H9 (cell line): ENCODE measurements at regions not wholly inside any gene's neighbourhood (a gene's known extent, or its start where the extent isn't known, plus 50 kb on each side); places are given as distances from the start of the nearest gene placed in this dataset.

ENCODE experiments used
- DNase-seq: peaks from one replicate; pipeline ENCODE4 v3.0.0-alpha.2; 2017
- H2AFZ ChIP-seq: one replicate; pipeline ENCODE4 v1.6.1; 2013; ENCODE audit warnings: mild to moderate bottlenecking, low read length, control low read depth, moderate library complexity
- H2AK5ac ChIP-seq: 2 replicates; pipeline ENCODE4 v1.6.1; 2013; ENCODE audit warnings: low read length, control low read depth, mixed read lengths; ENCODE audit not compliant: insufficient read length
- H2BK120ac ChIP-seq: one replicate; pipeline ENCODE4 v1.6.1; 2013; ENCODE audit warnings: low read depth, mild to moderate bottlenecking, low read length, control low read depth, inconsistent platforms; ENCODE audit not compliant: poor library complexity, severe bottlenecking
- H2BK12ac ChIP-seq: 2 replicates; pipeline ENCODE4 v1.6.1; 2013; ENCODE audit warnings: low read length, control low read depth, mixed read lengths, low read depth; ENCODE audit not compliant: insufficient read length
- H2BK15ac ChIP-seq: 2 replicates; pipeline ENCODE4 v1.6.1; 2013; ENCODE audit warnings: low read depth, low read length, control low read depth
- H2BK20ac ChIP-seq: one replicate; pipeline ENCODE4 v1.6.1; 2013; ENCODE audit warnings: low read depth, mild to moderate bottlenecking, low read length, control low read depth, inconsistent platforms; ENCODE audit not compliant: poor library complexity, severe bottlenecking
- H2BK5ac ChIP-seq: 2 replicates; pipeline ENCODE4 v1.6.1; 2013; ENCODE audit warnings: low read length, control low read depth, mixed read lengths; ENCODE audit not compliant: insufficient read length
- H3K14ac ChIP-seq: 2 replicates; pipeline ENCODE4 v1.6.1; 2013; ENCODE audit warnings: low read length, control low read depth; ENCODE audit not compliant: insufficient read depth
- H3K18ac ChIP-seq: 2 replicates; pipeline ENCODE4 v1.6.1; 2013; ENCODE audit warnings: low read depth, mild to moderate bottlenecking, mixed read lengths, low read length, control low read depth; ENCODE audit not compliant: insufficient read length
- H3K23ac ChIP-seq: 2 replicates; pipeline ENCODE4 v1.6.1; 2013; ENCODE audit warnings: low read length, control low read depth, mixed read lengths, low read depth; ENCODE audit not compliant: insufficient read length
- H3K23me2 ChIP-seq: 2 replicates; pipeline ENCODE4 v1.6.1; 2013; ENCODE audit warnings: low read depth, mild to moderate bottlenecking, mixed read lengths, low read length, control low read depth; ENCODE audit not compliant: insufficient read length, poor library complexity, severe bottlenecking
- H3K27ac ChIP-seq: 2 replicates; pipeline ENCODE4 v1.5.1; 2013; ENCODE audit warnings: low read length, control low read depth, mixed read lengths, low read depth; ENCODE audit not compliant: insufficient read length
- H3K27me3 ChIP-seq: 2 replicates; pipeline ENCODE4 v1.6.1; 2013; ENCODE audit warnings: low read length, control low read depth, inconsistent platforms; ENCODE audit not compliant: insufficient read depth
- H3K4ac ChIP-seq: 2 replicates; pipeline ENCODE4 v1.6.1; 2013; ENCODE audit warnings: low read depth, mild to moderate bottlenecking, control low read depth, inconsistent platforms, low read length, moderate library complexity
- H3K4me1 ChIP-seq: 2 replicates; pipeline ENCODE4 v1.6.1; 2013; ENCODE audit warnings: low read length, control low read depth, inconsistent platforms; ENCODE audit not compliant: insufficient read depth
- H3K4me2 ChIP-seq: 2 replicates; pipeline ENCODE4 v1.6.1; 2013; ENCODE audit warnings: low read length, control low read depth, mixed read lengths; ENCODE audit not compliant: insufficient read length, insufficient read depth
- H3K56ac ChIP-seq: 2 replicates; pipeline ENCODE4 v1.6.1; 2013; ENCODE audit warnings: low read depth, mild to moderate bottlenecking, mixed read lengths, low read length, control low read depth; ENCODE audit not compliant: insufficient read length
- H3K79me1 ChIP-seq: 2 replicates; pipeline ENCODE4 v1.6.1; 2013; ENCODE audit warnings: low read depth, mild to moderate bottlenecking, moderate library complexity, low read length, control low read depth, inconsistent platforms; ENCODE audit not compliant: insufficient read depth, poor library complexity, severe bottlenecking
- H3K79me2 ChIP-seq: 2 replicates; pipeline ENCODE4 v1.6.1; 2013; ENCODE audit warnings: low read length, control low read depth, inconsistent platforms; ENCODE audit not compliant: insufficient read depth
- H3K9ac ChIP-seq: 2 replicates; pipeline ENCODE4 v1.6.1; 2013; ENCODE audit warnings: low read length, control low read depth, mixed read lengths; ENCODE audit not compliant: insufficient read length; ENCODE audit errors: extremely low read depth
- H3K9me3 ChIP-seq: one replicate; pipeline ENCODE4 v1.6.1; 2013; ENCODE audit warnings: low read depth, low read length, inconsistent platforms; ENCODE audit not compliant: control insufficient read depth
- H3T11ph ChIP-seq: one replicate; pipeline ENCODE4 v1.6.1; 2013; ENCODE audit warnings: mild to moderate bottlenecking, low read length, control low read depth, inconsistent platforms
- H4K20me1 ChIP-seq: one replicate; pipeline ENCODE4 v1.6.1; 2013; ENCODE audit not compliant: control insufficient read depth, insufficient read length, insufficient read depth
- H4K5ac ChIP-seq: 2 replicates; pipeline ENCODE4 v1.6.1; 2013; ENCODE audit warnings: low read depth, mild to moderate bottlenecking, mixed read lengths, low read length, control low read depth; ENCODE audit not compliant: insufficient read length
- H4K8ac ChIP-seq: replicated peaks from 2 replicates; pipeline ENCODE4 v1.6.1; 2013; ENCODE audit warnings: low read length, control low read depth, mixed read lengths, low read depth; ENCODE audit not compliant: insufficient read length
- H4K91ac ChIP-seq: 2 replicates; pipeline ENCODE4 v1.6.1; 2013; ENCODE audit warnings: low read depth, mild to moderate bottlenecking, moderate library complexity, mixed read lengths, low read length, control low read depth; ENCODE audit not compliant: insufficient read length
- H3K27ac Mint-ChIP-seq, 3 experiments: 2 replicates in 2 of 3; 3 replicates in 1 of 3; pipeline ENCODE4 v1.8.0; 2020 to 2021; ENCODE audit warnings: mixed read lengths in 3 of 3, mild to moderate bottlenecking in 1 of 3, moderate library complexity in 1 of 3
- H3K27me3 Mint-ChIP-seq: 2 replicates; pipeline ENCODE4 v1.8.0; 2021; ENCODE audit warnings: low read depth, mild to moderate bottlenecking, moderate library complexity, mixed read lengths
- H3K36me3 Mint-ChIP-seq, 3 experiments: 2 replicates in 2 of 3; 3 replicates in 1 of 3; pipeline ENCODE4 v1.8.0; 2020 to 2021; ENCODE audit warnings: low read depth in 3 of 3, mixed read lengths in 3 of 3; ENCODE audit not compliant: insufficient read depth in 1 of 3
- H3K4me1 Mint-ChIP-seq, 2 experiments: 2 replicates each; pipeline ENCODE4 v1.8.0; 2020; ENCODE audit warnings: mixed read lengths in 2 of 2
- H3K4me3 Mint-ChIP-seq, 2 experiments: 2 replicates in 1 of 2; 3 replicates in 1 of 2; pipeline ENCODE4 v1.8.0; 2020 to 2021; ENCODE audit warnings: mild to moderate bottlenecking in 2 of 2, mixed read lengths in 2 of 2, moderate library complexity in 1 of 2
- H3K9me3 Mint-ChIP-seq, 2 experiments: 2 replicates in 1 of 2; 3 replicates in 1 of 2; pipeline ENCODE4 v1.8.0; 2020; ENCODE audit warnings: mild to moderate bottlenecking in 2 of 2, mixed read lengths in 2 of 2, moderate library complexity in 1 of 2
- TF ChIP-seq, protein P1 (sequence below): fragments of 200-600 bp; sonication (generic); conservative IDR thresholded peaks from 3 replicates; pipeline ENCODE4 v1.8.0; 2021; ENCODE audit warnings: antibody characterized with exemption, mild to moderate bottlenecking

DNA sequence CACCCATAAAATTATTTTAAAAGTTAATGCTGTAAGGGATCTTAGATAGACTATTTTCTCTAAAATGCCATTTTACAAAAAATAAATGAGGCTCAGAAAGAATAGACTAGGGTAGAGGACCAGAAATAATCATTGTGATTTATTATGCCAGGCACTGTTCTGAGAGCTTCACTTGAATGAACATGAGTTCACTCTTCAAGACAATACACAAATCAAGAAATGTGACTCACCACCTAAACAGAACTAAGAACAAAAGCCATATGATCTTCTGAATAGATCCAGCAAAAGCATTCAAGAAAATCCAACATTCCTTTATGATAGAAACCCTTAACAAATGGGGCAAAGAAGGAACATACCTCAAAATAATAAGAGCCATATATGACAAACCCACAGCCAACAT lies 582.0 kb downstream of the PKHD1 start:
- Histone ChIP-seq H2AK5ac (no peak overlapping the region), H4K5ac (no peak overlapping the region), H3K23ac (no peak overlapping the region), H3K4me2 (no peak overlapping the region), H3K9ac (no peak overlapping the region), H2BK5ac (no peak overlapping the region), H3K79me1 (no peaks in the 10 kb centered on the region), H3K56ac (no peak overlapping the region), H2BK20ac (no peak overlapping the region), H4K20me1 (no peaks in the 10 kb centered on the region), H3T11ph (no peak overlapping the region), H3K9me3 (no peaks in the 10 kb centered on the region), H2BK120ac (no peak overlapping the region), H3K4ac (no peak overlapping the region), H3K18ac (no peak overlapping the region), H2BK15ac (no peak overlapping the region), H3K23me2 (no peaks in the 10 kb centered on the region), H2BK12ac (no peak overlapping the region), H3K27ac (no peak overlapping the region), H2AFZ (no peak overlapping the region), H3K4me1 (no peaks in the 10 kb centered on the region), H3K14ac (no peak overlapping the region), H3K27me3 (no peaks in the 10 kb centered on the region), H4K8ac (no peak overlapping the region), H4K91ac (no peak overlapping the region), H3K79me2 (no peaks in the 10 kb centered on the region)
- Mint-ChIP-seq H3K27ac (no peak overlapping the region), H3K27me3 (no peaks in the 10 kb centered on the region), H3K4me1 (no peaks in the 10 kb centered on the region), H3K4me3 (no peak overlapping the region), H3K9me3 (peaks cover 0 to 7% of the 10 kb centered on the region in 2 experiments; a peak in 2 of 5 replicates), H3K36me3 (no peaks in the 10 kb centered on the region; a peak in 1 of 7 replicates)
- no peak for DNase-seq
- TF ChIP-seq, protein P1, sequence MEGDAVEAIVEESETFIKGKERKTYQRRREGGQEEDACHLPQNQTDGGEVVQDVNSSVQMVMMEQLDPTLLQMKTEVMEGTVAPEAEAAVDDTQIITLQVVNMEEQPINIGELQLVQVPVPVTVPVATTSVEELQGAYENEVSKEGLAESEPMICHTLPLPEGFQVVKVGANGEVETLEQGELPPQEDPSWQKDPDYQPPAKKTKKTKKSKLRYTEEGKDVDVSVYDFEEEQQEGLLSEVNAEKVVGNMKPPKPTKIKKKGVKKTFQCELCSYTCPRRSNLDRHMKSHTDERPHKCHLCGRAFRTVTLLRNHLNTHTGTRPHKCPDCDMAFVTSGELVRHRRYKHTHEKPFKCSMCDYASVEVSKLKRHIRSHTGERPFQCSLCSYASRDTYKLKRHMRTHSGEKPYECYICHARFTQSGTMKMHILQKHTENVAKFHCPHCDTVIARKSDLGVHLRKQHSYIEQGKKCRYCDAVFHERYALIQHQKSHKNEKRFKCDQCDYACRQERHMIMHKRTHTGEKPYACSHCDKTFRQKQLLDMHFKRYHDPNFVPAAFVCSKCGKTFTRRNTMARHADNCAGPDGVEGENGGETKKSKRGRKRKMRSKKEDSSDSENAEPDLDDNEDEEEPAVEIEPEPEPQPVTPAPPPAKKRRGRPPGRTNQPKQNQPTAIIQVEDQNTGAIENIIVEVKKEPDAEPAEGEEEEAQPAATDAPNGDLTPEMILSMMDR: no peak
